GM12873 (cell line): ENCODE measurements at regions not wholly inside any gene's neighbourhood (a gene's known extent, or its start where the extent isn't known, plus 50 kb on each side); places are given as distances from the start of the nearest gene placed in this dataset.

Experiments used
- TF ChIP-seq, protein P1 (sequence below): IDR thresholded peaks from 2 replicates; pipeline ENCODE4 v1.5.1; 2012; ENCODE audit warnings: low read depth, mild to moderate bottlenecking, moderate library complexity, low read length, control low read depth; ENCODE audit not compliant: insufficient read depth; ENCODE audit errors: missing control alignments

DNA sequence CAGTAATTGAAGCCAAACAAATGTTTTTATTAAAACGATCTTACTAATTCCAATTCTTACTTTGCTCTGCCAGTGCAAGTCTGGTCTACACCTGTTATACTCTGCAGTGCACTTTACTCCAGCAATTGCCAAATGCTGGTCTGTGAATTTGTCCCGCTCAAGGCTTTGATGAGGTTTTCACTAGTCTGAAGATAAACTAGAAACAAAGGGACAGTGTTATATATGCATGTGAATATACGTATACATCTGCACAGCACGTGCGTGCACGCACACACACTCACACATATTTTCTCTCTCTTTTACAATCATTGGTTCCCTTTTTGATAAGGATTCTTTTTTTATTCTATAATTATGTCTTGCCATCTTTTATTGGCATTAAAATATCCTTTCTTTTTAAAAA, 88.5 kb upstream of the LCORL start:
- TF ChIP-seq, protein P1, sequence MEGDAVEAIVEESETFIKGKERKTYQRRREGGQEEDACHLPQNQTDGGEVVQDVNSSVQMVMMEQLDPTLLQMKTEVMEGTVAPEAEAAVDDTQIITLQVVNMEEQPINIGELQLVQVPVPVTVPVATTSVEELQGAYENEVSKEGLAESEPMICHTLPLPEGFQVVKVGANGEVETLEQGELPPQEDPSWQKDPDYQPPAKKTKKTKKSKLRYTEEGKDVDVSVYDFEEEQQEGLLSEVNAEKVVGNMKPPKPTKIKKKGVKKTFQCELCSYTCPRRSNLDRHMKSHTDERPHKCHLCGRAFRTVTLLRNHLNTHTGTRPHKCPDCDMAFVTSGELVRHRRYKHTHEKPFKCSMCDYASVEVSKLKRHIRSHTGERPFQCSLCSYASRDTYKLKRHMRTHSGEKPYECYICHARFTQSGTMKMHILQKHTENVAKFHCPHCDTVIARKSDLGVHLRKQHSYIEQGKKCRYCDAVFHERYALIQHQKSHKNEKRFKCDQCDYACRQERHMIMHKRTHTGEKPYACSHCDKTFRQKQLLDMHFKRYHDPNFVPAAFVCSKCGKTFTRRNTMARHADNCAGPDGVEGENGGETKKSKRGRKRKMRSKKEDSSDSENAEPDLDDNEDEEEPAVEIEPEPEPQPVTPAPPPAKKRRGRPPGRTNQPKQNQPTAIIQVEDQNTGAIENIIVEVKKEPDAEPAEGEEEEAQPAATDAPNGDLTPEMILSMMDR = no peak

DNA sequence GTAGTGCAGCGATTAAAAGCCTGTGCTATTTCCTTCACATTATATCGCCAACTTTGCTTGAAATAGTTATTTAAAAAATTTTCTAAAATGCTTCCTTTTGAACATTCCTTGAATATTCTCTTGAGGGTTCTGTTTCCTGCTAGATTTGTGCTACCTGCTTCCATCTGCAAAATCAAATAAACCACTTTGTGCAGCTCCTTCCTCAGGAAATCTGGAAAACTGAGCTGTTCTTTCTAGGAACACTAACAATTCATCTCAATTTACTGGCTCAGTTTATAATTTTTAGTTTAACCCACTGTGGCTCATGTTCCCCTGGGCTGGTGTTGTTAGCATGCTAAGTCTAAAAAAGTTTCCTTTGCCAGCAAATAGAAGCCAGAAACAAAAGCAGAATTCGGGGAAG, 88.1 kb upstream of the LCORL start:
- TF ChIP-seq, protein P1 = no peak

GRCh38 chr4:18106620-18107019, 85.1 kb upstream of the LCORL start:
- TF ChIP-seq, protein P1 = no peak

DNA sequence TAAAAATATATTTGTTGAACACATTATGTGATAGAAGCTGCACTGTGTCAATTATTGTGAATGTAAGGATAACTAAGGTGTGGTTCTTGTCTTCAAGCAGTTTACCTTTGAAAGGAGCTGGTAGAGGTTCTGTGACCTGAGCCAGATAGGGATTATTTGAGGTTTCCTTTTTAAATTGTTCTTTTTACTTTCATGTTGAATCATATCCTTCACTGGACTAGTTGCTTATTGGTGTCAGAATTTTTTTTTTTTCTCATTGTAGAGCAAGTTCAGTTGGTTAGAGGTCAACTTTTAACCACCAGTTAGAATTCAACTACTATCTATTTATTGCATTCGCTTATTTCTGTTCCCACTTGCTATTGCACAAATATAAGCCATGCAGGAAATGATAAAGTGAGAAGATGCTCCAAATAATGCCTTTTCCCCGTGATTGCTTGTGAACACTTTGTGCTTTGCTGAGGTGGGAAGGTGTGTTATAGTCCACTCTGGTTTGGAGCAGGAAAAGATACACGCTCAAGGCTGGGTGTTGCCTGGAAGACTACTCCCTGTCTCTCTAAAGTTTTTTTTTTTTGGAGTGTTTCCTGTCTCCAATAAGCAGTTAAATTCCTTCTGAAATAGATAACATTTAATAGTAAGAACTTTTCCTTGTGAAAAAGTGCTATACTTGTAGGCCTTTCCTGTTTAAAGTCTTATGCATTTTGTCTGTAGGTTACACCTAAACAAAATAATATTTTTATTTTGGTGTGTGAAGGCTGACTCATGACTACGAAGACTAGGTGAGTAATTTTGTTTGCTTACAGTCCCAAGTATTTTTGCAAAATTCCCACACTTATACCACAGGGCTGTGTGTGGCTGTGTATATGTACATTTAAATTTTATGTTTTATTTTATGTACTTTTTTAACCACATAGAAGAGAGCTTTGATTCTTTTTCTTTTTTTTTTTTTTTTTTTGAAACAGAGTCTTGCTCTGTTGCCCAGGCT, 83.8 kb upstream of the LCORL start:
- TF ChIP-seq, protein P1 = no peak

- TF ChIP-seq, protein P1 = no peak
Observed at GRCh38 chr4:18103876-18104605, 82.5 kb upstream of the LCORL start.

GRCh38 chr4:18100657-18101056, 79.1 kb upstream of the LCORL start:
- TF ChIP-seq, protein P1 = no peak

GRCh38 chr4:18082236-18082635, 60.7 kb upstream of the LCORL start:
- TF ChIP-seq, protein P1 = no peak
